Neural cell (in vitro differentiated cells): ENCODE measurements at regions not wholly inside any gene's neighbourhood (a gene's known extent, or its start where the extent isn't known, plus 50 kb on each side); places are given as distances from the start of the nearest gene placed in this dataset.

Experiments used
- MXI1 ChIP-seq: fragments of 450-650 bp; conservative IDR thresholded peaks from 2 replicates; pipeline ENCODE4 v1.6.1; 2014; ENCODE audit warnings: antibody characterized with exemption, mild to moderate bottlenecking; ENCODE audit not compliant: poor library complexity, severe bottlenecking
- POLR2AphosphoS5 ChIP-seq: IDR thresholded peaks from 2 replicates; pipeline ENCODE4 v1.6.1; 2012
- RAD21 ChIP-seq: fragments of 450-650 bp; conservative IDR thresholded peaks from 2 replicates; pipeline ENCODE4 v1.6.1; 2014; ENCODE audit warnings: antibody characterized with exemption, mild to moderate bottlenecking, moderate library complexity
- SMC3 ChIP-seq: fragments of 450-650 bp; conservative IDR thresholded peaks from 2 replicates; pipeline ENCODE4 v1.6.1; 2014; ENCODE audit warnings: antibody characterized with exemption, mild to moderate bottlenecking, moderate library complexity; ENCODE audit not compliant: poor library complexity
- TF ChIP-seq, protein P1 (sequence below): fragments of 450-650 bp; IDR thresholded peaks from 2 replicates; pipeline ENCODE4 v1.5.1; 2014; ENCODE audit warnings: antibody characterized with exemption, mild to moderate bottlenecking, moderate library complexity; ENCODE audit not compliant: poor library complexity, severe bottlenecking

DNA sequence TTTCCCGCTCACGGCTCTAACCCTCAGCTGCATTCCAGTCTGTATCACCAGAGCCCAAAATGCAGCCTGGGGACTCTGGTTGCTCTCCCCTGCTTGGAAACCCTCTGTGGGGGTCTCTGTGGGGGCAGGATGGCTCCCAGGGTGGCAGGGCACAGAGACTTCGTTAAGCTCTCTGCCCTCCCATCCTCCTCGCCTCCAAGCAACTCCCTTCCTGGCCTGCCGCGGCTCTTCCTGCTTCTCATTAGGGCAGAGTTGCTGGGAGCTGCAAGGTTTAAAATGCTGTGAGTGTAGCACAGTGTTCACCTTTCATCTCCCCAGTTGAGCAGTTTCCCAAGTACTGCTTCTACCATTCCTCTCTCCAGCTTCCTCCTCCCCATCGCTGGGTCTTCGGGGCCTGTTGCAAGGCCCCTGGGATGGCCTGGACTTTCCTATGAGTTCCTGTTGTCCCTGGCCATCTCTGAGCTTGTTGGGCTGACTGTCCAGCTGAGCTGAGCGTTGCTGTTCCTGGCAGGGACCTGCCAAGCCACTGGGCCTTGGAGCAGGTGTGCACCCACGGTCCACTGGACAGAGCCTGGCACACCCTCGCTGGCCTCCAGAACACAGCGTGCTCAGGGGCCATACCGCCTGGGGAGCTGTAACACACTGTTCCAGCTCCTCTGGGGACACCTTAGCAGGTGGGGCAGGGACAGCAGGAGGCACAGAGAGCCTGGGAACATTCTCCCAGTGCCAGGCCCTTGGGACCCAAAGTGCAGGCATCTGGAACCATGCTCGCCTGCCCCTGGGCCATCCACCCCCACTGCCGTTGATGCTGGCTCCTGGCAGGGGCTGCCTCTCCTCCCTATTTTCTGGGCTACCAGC is 188.4 kb downstream of the C9orf50 start:
- TF ChIP-seq POLR2AphosphoS5, result no peak
- TF ChIP-seq, protein P1, sequence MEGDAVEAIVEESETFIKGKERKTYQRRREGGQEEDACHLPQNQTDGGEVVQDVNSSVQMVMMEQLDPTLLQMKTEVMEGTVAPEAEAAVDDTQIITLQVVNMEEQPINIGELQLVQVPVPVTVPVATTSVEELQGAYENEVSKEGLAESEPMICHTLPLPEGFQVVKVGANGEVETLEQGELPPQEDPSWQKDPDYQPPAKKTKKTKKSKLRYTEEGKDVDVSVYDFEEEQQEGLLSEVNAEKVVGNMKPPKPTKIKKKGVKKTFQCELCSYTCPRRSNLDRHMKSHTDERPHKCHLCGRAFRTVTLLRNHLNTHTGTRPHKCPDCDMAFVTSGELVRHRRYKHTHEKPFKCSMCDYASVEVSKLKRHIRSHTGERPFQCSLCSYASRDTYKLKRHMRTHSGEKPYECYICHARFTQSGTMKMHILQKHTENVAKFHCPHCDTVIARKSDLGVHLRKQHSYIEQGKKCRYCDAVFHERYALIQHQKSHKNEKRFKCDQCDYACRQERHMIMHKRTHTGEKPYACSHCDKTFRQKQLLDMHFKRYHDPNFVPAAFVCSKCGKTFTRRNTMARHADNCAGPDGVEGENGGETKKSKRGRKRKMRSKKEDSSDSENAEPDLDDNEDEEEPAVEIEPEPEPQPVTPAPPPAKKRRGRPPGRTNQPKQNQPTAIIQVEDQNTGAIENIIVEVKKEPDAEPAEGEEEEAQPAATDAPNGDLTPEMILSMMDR, result no peak
- no peak for TF ChIP-seq SMC3
- no peak for TF ChIP-seq RAD21
- no peak for TF ChIP-seq MXI1
